ENCODE measurements at regions not wholly inside any gene's neighbourhood (a gene's known extent, or its start where the extent isn't known, plus 50 kb on each side); places are given as distances from the start of the nearest gene placed in this dataset.
"Not testable (repeated sequence)": the region's sequence is repeated elsewhere in the genome, so short reads cannot be mapped to it uniquely, and the experiment has no call there.

DNA sequence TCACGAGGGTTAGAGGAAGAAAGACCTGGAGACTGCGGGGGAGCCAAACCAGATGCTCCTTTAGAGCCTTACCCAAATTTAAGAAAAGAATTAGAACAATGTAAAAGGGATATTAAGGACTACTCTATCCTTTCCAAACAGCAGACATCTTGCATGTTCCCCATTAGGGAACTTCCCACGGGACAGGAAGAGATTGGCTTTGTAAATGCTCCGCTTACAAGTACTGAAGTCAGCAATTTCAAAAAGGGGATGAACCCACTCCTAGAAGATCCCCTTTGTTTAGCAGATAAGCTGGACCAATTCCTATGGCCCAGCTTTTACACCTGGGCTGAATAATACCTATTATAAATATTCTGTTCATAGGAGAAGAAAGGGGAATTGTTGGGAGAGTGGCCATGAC, 74.2 kb downstream of the APOBEC1 start:
- ATAC-seq (no peak), DNase-seq (no peak)
- intact Hi-C loops (cut with DNase I, micrococcal nuclease): no loop called here

DNA sequence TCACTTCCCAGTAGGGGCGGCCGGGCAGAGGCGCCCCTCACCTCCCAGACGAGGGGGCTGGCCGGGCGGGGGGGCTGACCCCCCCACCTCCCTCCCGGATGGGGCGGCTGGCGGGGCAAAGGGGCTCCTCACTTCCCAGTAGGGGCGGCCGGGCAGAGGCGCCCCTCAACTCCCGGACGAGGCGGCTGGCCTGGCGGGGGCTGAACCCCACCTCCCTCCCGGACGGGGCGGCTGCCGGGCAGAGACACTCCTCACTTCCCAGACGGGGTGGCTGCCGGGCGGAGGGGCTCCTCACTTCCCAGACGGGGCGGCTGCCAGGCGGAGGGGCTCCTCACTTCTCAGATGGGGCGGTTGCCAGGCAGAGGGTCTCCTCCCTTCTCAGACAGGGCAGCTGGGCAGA, 75.6 kb downstream of the APOBEC1 start:
- intact Hi-C loops (cut with DNase I, micrococcal nuclease); DNase-seq; ATAC-seq: not testable (repeated sequence)

DNA sequence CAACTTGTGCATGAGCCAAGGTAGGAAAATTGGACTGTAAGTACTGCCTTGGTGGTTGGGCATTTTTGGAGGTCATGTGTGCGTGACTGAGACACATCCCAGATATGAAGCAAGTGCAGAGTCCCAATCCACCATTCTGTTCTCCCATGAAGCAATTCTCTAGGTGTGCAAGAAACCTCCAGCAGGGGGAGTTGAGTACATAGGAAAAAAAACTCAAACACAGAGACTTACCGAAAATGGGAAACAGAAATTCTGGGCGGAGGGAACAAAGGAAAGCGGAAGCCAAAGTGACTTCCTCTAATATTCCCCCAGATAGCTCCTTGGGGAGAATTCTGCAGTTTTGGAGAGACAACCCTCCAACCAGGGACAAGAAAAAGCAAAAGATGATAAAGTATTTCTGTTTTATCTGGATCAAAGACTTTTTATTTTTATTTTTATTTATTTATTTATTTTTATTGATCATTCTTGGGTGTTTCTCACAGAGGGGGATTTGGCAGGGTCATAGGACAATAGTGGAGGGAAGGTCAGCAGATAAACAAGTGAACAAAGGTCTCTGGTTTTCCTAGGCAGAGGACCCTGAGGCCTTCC, 76.9 kb downstream of the APOBEC1 start:
- intact Hi-C loops (cut with DNase I, micrococcal nuclease); ATAC-seq: not testable (repeated sequence)

DNA sequence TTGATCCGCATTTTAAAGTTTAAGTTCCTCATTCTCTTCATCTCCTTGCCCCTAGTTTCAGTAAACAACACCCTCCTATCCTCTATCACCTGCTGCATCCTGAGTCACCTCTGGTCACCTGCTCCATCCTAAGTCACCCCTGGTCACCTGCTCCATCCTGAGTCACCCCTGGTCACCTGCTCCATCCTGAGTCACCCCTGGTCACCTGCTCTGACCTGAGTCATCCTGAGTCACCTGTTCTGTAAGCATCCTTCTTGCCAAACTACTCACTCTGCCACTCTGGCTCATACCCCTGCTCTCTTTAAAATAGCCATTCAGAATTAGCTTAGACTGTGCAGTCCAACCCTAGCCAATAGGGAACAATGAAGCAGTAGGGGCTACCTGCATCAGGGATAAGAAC, 80.6 kb upstream of the CD163 start:
- DNase-seq; ATAC-seq; intact Hi-C loops (cut with DNase I, micrococcal nuclease): not testable (repeated sequence)

More for the DNA sequence above, 76.9 kb downstream of the APOBEC1 start:
- peak in 1 of 2 donors; percentile 33 for DNase-seq

DNA sequence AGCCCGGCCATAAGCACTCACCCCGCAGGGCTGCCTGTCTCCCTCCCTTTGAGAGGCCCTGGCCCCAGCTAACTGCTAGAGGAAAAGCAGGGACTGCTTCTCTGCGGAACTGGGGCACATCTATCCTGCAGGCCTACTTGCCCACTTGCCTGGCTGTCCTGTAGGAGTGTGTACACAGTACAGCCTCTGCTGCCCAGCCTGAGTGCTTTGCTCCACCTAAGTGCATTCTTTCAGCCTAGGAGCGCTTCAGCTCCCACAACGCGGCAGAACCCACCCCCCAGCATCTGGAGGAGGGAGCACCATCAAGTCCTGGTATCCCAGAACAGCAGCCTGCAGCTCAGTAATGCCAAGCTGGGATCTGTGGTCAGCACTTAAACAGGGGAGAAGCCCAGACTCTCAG, 79.9 kb upstream of the CD163 start:
- ATAC-seq (no peak), DNase-seq (no peak)
- intact Hi-C loops (cut with DNase I, micrococcal nuclease): no loop called here

DNA sequence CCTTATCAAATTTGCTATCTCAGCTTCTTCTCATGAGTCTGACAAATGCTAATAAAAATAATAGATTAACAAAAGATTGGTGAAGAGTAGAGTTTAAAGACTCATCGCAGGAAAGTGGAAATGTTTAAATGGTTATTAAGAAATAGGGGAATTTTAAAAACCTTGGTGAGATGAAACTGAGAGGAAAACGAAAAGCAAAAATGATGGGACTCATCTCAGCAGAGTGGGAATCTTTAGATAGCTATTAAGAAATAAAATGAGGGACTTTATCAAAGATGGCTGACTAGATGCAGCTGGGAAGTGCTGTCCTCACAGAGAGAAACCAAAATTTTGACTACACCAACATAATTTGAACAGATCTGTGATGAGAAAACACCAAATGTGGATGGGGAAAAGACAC, 79.2 kb upstream of the CD163 start:
- DNase-seq: no peak
- intact Hi-C loops (cut with DNase I, micrococcal nuclease): no loop called here

DNA sequence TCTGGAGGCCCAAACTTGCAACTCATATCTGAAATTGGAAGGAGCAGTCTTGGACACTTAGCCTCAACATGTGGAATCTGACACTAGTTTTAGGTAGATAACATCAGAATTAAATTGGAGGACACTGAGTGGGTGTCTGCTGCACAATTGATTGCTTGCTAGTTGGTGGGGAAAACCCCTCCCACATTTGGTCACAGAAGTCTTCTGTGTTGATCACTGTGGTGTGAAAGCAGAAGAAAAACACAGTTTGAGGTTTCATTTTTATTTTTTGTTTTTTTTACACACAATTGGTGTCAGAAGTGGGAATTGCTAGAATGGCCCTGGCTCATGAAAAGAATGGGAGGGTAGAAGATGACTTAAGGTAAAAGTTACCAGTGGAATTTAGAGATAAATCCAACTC, 78.0 kb upstream of the CD163 start:
- no peak for ATAC-seq
- intact Hi-C loops (cut with DNase I, micrococcal nuclease): no loop called here

More for the DNA sequence above, 79.2 kb upstream of the CD163 start:
- no peak for ATAC-seq

DNA sequence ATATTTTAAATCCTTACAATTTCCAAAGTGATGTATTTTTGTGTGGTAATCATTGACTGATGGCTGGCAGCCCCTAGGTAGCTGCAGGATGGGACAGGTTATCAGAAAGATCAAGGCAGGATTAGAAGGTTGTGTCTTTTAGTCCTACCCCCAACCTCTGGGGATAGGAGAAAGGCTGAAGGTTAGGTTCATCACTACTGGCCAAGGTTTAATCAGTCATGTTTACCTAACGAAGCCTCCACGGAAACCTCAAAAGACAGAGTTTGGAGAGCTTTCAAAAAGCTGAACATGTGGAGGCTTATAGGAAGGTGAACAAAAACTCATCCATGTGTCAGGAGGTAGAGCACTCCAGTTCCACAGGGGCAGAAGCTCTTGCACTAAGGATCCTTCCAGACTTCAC, 77.5 kb upstream of the CD163 start:
- intact Hi-C loops (cut with DNase I, micrococcal nuclease): no loop called here
- no peak for DNase-seq
- ATAC-seq: no peak

More for the DNA sequence above, 78.0 kb upstream of the CD163 start:
- no peak for DNase-seq

DNA sequence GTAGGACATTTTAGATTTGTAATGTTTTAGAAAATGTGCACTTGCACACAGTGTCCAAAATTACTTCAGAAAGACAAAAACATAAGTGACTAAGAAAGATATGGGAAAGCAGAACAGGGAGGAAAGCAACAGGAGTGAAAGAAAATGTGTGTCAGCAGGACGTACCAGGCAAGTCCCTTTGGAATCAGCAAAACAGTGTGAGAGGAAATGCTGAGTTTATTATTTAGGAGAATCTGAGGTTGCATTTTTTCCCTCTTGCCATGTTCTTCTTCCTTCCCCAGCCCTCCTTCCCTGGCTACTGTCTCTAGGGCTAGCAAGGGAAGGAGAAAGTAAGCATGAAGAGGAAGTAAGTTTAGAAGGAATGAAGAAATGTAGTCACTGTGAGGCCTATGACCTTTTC, 67.7 kb upstream of the CD163 start:
- intact Hi-C loops (cut with DNase I, micrococcal nuclease): no loop called here
- ATAC-seq (no peak), DNase-seq (no peak)

DNA sequence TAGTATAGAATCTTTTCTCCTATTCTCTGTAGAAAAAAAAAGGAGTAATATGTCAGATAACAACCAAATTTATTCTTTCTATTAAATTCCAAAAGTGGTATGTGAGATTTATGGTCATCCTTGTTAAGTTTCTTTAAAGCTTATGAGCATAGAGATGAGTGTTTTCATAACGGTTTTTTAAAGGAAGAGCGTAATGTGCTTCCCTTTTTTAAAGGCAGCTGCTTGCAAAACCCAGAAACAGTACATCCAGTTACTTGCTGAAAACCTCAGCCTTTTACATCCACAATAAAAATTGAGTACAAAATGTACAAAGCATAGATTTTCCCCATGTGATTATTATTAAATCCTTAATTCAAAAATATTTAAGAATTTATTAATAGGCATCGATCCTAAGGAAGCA, 53.6 kb upstream of the CD163 start:
- no peak for ATAC-seq
- intact Hi-C loops (cut with DNase I, micrococcal nuclease): no loop called here
- no peak for DNase-seq

DNA sequence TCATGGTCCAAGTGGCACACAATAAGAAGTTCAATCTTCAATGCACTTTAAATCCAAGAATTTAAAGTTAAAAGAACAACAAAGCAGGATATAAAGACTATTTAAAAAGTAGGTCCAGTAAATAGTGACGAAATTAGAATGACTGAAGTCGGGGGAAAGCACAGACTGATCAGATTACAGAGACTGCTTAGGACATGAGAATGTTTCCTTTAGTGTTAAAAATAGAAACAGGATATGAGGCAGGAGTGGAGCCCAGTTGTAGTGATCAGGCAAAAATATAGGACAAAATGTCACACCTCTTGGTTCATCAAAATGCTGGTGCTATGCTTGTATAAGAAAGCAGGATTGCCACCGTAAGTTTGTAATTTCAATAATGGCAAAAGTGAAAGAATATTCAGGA, 52.2 kb upstream of the CD163 start:
- ATAC-seq: no peak
- intact Hi-C loops (cut with DNase I, micrococcal nuclease): no loop called here
- no peak for DNase-seq

DNA sequence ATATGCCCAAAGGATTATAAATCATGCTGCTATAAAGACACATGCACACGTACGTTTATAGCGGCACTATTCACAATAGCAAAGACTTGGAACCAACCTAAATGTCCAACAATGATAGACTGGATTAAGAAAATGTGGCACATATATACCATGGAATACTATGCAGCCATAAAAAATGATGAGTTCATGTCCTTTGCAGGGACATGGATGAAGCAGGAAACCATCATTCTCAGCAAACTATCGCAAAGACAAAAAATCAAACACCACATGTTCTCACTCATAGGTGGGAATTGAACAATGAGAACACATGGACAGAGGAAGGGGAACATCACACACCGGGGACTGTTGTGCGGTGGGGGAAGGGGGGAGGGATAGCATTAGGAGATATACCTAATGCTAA, 51.3 kb upstream of the CD163 start:
- ATAC-seq; DNase-seq; intact Hi-C loops (cut with DNase I, micrococcal nuclease): not testable (repeated sequence)
